ENCODE measurements at regions not wholly inside any gene's neighbourhood (a gene's known extent, or its start where the extent isn't known, plus 50 kb on each side); places are given as distances from the start of the nearest gene placed in this dataset.

GRCh38 chr15:53360881-53361280 is 398.6 kb downstream of the WDR72 start:
- TF ChIP-seq EZH2 (IDR thresholded peaks at IDR 0.05; ENCODE audit: insufficient read depth, poor library complexity, severe bottlenecking) (no peak), EZH2phosphoT487 (IDR thresholded peaks at IDR 0.05; ENCODE audit: insufficient read depth, low read depth) (no peak)
